C4-2B (cell line): ENCODE measurements at regions not wholly inside any gene's neighbourhood (a gene's known extent, or its start where the extent isn't known, plus 50 kb on each side); places are given as distances from the start of the nearest gene placed in this dataset.

Experiments
- ZFX ChIP-seq: fragments of 450-650 bp; IDR thresholded peaks from 2 replicates; pipeline ENCODE4 v1.6.1; 2017
- TF ChIP-seq, protein P1 (sequence below): fragments of 450-650 bp; conservative IDR thresholded peaks from 2 replicates; pipeline ENCODE4 v1.5.1; 2017; ENCODE audit warnings: mild to moderate bottlenecking

DNA sequence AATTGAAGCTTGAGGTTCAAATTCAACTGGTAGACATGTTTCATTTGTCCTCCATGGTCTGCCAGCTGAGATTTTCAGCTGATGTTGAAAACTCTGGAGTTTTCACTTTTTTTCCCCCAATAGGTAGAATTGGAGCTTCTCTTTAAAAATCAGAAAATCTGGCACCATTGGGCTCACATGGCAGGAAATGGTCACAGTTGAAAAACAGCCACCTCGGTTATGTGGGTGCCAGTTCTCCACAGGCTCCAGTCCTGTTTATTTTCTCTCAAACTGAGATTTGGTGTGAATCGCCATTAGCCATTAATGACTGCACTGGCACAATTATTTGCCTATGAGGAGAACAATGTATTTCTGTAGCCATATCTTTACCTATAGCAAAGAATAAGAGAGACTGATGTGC, 171.4 kb upstream of the TFAP2D start:
- TF ChIP-seq, protein P1, sequence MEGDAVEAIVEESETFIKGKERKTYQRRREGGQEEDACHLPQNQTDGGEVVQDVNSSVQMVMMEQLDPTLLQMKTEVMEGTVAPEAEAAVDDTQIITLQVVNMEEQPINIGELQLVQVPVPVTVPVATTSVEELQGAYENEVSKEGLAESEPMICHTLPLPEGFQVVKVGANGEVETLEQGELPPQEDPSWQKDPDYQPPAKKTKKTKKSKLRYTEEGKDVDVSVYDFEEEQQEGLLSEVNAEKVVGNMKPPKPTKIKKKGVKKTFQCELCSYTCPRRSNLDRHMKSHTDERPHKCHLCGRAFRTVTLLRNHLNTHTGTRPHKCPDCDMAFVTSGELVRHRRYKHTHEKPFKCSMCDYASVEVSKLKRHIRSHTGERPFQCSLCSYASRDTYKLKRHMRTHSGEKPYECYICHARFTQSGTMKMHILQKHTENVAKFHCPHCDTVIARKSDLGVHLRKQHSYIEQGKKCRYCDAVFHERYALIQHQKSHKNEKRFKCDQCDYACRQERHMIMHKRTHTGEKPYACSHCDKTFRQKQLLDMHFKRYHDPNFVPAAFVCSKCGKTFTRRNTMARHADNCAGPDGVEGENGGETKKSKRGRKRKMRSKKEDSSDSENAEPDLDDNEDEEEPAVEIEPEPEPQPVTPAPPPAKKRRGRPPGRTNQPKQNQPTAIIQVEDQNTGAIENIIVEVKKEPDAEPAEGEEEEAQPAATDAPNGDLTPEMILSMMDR, result no peak
- TF ChIP-seq ZFX, result no peak
